ENCODE measurements at regions not wholly inside any gene's neighbourhood (a gene's known extent, or its start where the extent isn't known, plus 50 kb on each side); places are given as distances from the start of the nearest gene placed in this dataset.

- DNase-seq: no peak
- WGBS, 2 donors: 71 to 74% methylated on average over 5 of the region's 5 CpGs
- no peak overlapping the region for H3K4me3 ChIP-seq
- H3K9me3 ChIP-seq: peaks cover 0 to 11% (median 0%) of the 10 kb centered on the region in 11 donors
- no peak for ATAC-seq
- no peak for TF ChIP-seq CTCF (IDR thresholded peaks at IDR 0.05)
- H3K36me3 ChIP-seq: no peaks in the 10 kb centered on the region
- no peaks in the 10 kb centered on the region for H3K4me1 ChIP-seq
- intact Hi-C loops (cut with DNase I): no loop called here
- H3K27ac ChIP-seq: no peak overlapping the region
- H3K27me3 ChIP-seq: no peaks in the 10 kb centered on the region
Observed at GRCh38 chr1:208917281-208917680, 666.2 kb upstream of the CAMK1G start.

- no peak for DNase-seq
- Histone ChIP-seq H3K27me3 (no peaks in the 10 kb centered on the region), H3K27ac (no peak overlapping the region), H3K4me3 (no peak overlapping the region), H3K36me3 (no peaks in the 10 kb centered on the region), H3K9me3 (peaks cover 0 to 6% (median 0%) of the 10 kb centered on the region in 11 donors), H3K4me1 (no peaks in the 10 kb centered on the region)
- no peak for ATAC-seq
- intact Hi-C loops (cut with DNase I): no loop called here
- WGBS, 2 donors: 73 to 87% methylated on average over 3 of the region's 3 CpGs
- TF ChIP-seq CTCF (IDR thresholded peaks at IDR 0.05): no peak
Observed at GRCh38 chr1:208917723-208918122, 665.8 kb upstream of the CAMK1G start.

GRCh38 chr1:208918160-208918559 is 665.4 kb upstream of the CAMK1G start:
- Histone ChIP-seq H3K4me1 (no peaks in the 10 kb centered on the region), H3K4me3 (no peak overlapping the region), H3K27ac (no peak overlapping the region), H3K27me3 (no peaks in the 10 kb centered on the region), H3K9me3 (peaks cover 0 to 3% (median 0%) of the 10 kb centered on the region in 11 donors), H3K36me3 (no peaks in the 10 kb centered on the region)
- ATAC-seq (no peak), DNase-seq (no peak)
- no peak for TF ChIP-seq CTCF (IDR thresholded peaks at IDR 0.05)
- intact Hi-C loops (cut with DNase I): no loop called here

GRCh38 chr1:208919371-208919770 is 664.1 kb upstream of the CAMK1G start:
- Histone ChIP-seq H3K9me3 (peaks cover 0 to 3% (median 0%) of the 10 kb centered on the region in 11 donors), H3K27me3 (no peaks in the 10 kb centered on the region), H3K36me3 (no peaks in the 10 kb centered on the region), H3K27ac (no peak overlapping the region), H3K4me3 (no peak overlapping the region), H3K4me1 (no peaks in the 10 kb centered on the region)
- WGBS, 2 donors: 85 to 88% methylated on average over 2 of the region's 2 CpGs
- ATAC-seq (no peak), DNase-seq (no peak)
- no peak for TF ChIP-seq CTCF (IDR thresholded peaks at IDR 0.05)
- intact Hi-C loops (cut with DNase I): no loop called here

GRCh38 chr1:208921259-208921658 is 662.3 kb upstream of the CAMK1G start:
- no peak for TF ChIP-seq CTCF (IDR thresholded peaks at IDR 0.05)
- WGBS, 2 donors: 87% methylated on average over 1 of the region's 1 CpG
- intact Hi-C loops (cut with DNase I): no loop called here

More at GRCh38 chr1:208921259-208921658, 662.3 kb upstream of the CAMK1G start:
- no peak overlapping the region for H3K4me3 ChIP-seq
- DNase-seq: no peak
- no peaks in the 10 kb centered on the region for H3K36me3 ChIP-seq
- no peak overlapping the region for H3K27ac ChIP-seq
- H3K27me3 ChIP-seq: no peaks in the 10 kb centered on the region
- ATAC-seq: no peak
- peaks cover 0 to 3% (median 0%) of the 10 kb centered on the region in 11 donors for H3K9me3 ChIP-seq
- no peaks in the 10 kb centered on the region for H3K4me1 ChIP-seq

Measured in heart right ventricle (tissue), 16 donors.